ENCODE measurements at regions not wholly inside any gene's neighbourhood (a gene's known extent, or its start where the extent isn't known, plus 50 kb on each side); places are given as distances from the start of the nearest gene placed in this dataset.

DNA sequence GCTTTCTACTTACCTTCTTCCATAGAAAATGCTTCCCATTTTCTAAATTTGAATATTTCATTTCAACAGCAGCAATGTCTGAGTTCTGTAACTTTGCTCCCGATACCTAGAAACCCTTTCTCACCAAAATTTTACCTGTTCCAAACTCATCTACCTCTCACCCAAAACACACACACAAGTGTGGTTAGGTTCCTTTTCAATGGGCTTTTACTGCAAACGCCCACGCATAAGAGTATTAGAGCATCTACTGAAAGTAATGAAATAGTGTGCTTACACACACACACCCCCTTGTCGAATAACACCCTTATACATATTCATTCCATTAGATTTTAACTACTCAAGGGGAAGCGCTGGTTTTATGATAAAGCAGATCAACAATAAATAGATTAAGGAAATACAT is 610.3 kb upstream of the AADAT start:
- TF ChIP-seq EZH2 (IDR thresholded peaks at IDR 0.05; ENCODE audit: insufficient read depth, poor library complexity, severe bottlenecking) (no peak), EZH2phosphoT487 (IDR thresholded peaks at IDR 0.05; ENCODE audit: insufficient read depth, low read depth) (no peak)

Measured in GM23248 (cell line).